ENCODE measurements at regions not wholly inside any gene's neighbourhood (a gene's known extent, or its start where the extent isn't known, plus 50 kb on each side); places are given as distances from the start of the nearest gene placed in this dataset.

DNA sequence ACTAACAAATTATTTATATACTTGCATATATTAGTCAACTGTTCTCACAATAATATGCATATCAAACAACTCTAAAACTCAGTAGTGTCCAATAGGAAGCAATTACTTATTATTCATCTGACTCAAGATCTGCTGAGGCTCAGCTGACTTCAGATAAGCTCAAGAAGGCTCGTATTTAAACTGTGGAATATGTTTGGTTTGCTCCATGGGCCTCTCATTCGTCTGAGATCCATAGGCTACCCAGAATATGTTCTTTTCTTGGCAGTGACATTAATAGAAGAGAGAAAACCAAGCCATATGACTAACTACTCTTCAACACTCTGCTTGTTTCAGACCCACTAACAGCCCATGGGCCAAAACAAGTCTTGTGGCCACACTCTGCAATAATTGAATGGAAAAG is 107.7 kb upstream of the MAP2 start:
- no peak for TF ChIP-seq TCF12 (IDR thresholded peaks at IDR 0.05)
- TF ChIP-seq, protein P1, sequence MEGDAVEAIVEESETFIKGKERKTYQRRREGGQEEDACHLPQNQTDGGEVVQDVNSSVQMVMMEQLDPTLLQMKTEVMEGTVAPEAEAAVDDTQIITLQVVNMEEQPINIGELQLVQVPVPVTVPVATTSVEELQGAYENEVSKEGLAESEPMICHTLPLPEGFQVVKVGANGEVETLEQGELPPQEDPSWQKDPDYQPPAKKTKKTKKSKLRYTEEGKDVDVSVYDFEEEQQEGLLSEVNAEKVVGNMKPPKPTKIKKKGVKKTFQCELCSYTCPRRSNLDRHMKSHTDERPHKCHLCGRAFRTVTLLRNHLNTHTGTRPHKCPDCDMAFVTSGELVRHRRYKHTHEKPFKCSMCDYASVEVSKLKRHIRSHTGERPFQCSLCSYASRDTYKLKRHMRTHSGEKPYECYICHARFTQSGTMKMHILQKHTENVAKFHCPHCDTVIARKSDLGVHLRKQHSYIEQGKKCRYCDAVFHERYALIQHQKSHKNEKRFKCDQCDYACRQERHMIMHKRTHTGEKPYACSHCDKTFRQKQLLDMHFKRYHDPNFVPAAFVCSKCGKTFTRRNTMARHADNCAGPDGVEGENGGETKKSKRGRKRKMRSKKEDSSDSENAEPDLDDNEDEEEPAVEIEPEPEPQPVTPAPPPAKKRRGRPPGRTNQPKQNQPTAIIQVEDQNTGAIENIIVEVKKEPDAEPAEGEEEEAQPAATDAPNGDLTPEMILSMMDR (IDR thresholded peaks at IDR 0.05): no peak

Data from SK-N-SH (cell line).